HS-5 (cell line): ENCODE measurements at regions not wholly inside any gene's neighbourhood (a gene's known extent, or its start where the extent isn't known, plus 50 kb on each side); places are given as distances from the start of the nearest gene placed in this dataset.
"Not testable (repeated sequence)": the region's sequence is repeated elsewhere in the genome, so short reads cannot be mapped to it uniquely, and the experiment has no call there.

Experiments used
- DNase-seq: peaks from one replicate; pipeline ENCODE4 v3.0.0-alpha.2; 2012; ENCODE audit warnings: low read depth

DNA sequence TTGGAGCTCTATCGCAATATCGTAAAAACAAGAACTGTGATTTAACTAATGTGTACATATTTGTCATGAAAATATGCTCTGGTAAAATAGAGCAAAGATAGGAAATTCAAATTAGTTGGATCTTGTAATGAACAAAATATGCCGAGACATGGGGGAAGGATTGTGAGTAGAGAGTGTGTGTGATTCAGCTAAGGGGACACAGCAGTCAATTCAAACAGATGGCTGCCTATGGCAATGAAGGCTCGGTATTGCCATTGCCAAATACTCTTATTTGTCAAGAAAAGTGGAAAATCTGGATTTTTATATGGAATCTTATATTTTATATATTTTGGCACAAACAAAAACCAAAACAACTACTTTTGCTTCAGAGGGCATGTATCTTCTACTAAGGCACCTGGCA is 227.3 kb upstream of the BCHE start:
- DNase-seq, result no peak

DNA sequence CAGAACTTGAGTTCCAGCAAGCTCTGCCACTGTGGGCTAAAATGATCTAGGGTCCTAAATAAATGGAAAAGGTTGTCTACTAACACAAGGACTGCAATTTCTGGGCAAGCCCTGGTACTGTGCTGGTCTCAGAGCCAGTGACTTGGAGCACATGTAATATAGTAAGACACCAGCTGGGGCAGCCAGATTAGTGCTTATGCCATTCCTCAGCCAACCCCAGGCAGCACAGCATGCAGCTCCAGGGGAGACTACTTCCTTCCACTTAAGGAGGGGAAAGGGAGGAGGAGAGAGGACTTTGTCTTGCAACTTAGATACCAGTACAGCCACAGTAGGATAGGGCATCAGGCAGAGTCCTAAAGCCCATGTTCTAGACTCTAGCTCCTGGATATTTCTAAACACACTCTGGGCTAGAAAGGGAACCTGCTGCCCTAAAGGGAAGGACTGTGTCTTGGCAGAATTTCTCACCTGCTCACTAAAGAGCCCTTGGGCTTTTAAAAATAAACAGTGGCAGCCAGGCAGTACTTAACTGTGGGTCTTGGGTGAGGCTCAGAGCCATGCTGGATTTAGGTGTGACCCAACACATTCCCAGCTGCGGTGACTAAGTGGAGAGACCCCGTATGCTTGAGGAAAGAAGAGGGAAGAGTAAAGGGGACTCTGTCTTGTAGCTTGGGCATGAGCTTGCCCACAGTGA is 223.7 kb upstream of the BCHE start:
- no peak for DNase-seq

DNA sequence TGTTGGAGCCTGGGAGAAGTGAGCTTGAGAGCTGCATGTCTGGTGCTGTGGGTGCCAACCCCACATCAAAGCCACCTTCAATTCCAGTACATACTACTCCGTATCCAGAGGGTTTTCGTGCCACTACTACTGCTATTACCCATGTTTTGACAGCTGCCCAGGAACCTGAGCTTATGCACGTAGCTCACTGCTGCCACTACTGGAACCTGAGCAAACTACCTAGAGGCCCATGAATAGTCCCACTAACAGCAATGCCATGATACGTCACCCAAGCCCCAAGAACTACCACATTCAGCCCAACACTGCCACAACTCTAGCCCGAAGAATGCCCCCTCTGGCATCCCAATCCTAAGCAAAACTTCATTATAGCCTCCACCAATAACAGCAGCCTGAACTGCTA is 215.2 kb upstream of the BCHE start:
- DNase-seq, result no peak

GRCh38 chr3:166029507-166029906 is 192.3 kb upstream of the BCHE start:
- no peak for DNase-seq

- DNase-seq, result peak; percentile 22
Observed at GRCh38 chr3:166013073-166013679, 176.0 kb upstream of the BCHE start.

DNA sequence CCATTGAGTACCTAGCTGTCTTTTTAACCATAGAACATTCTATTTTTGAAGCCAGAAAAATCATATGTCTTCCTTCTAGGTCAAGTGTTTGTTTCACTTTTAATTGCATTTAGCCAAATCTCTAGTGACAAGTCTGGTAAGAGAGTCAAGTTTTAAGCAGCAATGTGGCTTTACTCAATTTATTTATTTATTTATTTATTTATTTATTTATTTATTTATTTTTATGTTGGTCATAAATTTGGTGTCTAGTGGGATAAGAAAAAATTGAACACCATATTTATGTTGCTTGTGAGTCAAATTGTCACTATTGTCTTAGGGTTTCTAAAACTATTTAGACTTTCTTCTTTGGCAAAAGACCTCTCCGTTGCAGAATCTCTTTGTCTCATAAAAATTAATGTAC is 174.5 kb upstream of the BCHE start:
- DNase-seq, result no peak

GRCh38 chr3:166005126-166005525 is 167.9 kb upstream of the BCHE start:
- DNase-seq, result no peak

- no peak for DNase-seq
Observed at GRCh38 chr3:165994293-165994692, 157.1 kb upstream of the BCHE start.

- no peak for DNase-seq
Observed at GRCh38 chr3:165984589-165984988, 147.4 kb upstream of the BCHE start.

GRCh38 chr3:165983284-165983683 is 146.1 kb upstream of the BCHE start:
- peak; percentile 11 for DNase-seq

DNA sequence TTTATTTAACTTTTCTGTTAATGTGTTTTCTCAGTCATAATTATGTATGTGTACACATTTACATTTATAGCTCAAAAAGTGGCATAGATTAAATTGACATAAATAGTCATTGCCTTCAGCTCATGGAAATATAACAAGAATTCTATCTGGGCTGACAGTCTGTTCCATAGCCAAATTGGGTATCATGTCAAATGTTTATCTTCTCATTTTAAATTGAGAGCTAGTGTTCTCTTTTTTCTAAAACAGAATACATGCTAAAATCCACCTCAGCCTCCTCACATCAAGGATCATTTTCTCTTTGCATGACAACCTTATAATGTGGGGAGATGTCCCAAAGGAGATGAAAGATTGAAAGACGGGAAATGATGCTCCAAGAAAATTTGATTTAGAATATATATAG is 144.1 kb upstream of the BCHE start:
- DNase-seq, result no peak

GRCh38 chr3:165960825-165961224 is 123.6 kb upstream of the BCHE start:
- DNase-seq, result not testable (repeated sequence)

DNA sequence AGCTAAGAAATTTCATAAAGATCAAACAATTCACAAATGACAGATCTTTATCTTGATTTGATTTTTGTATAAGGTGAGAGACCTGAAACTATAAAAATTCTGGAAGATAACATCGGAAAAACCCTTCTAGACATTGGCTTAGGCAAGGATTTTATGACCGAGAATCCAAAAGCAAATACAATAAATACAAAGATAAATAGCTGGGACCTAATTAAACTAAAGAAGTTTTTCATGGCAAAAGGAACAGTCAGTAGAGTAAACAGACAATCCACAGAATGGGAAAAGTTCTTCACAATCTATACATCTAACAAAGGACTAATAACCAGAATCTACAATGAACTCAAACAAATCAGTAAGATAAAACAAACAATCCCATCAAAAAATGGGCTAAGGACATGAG is 116.9 kb upstream of the BCHE start:
- DNase-seq, result no peak

DNA sequence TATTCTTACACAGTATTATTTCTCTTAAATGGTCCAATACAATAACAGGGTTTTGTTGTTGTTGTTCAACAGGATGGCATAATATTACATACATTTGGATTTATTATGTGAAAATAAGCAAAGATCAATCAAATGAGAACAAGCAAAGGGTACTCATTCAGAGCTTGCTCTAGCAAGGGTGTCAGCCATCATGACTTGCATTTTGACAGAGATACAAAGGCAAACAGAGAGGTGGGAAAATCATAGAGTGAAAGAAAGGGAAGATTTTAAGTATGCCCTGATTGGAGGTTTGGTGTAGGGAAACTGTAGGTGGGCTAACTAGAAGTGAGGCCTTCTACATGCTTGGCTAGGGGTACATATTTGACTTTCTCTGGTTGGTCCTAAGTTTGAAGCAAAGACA is 109.1 kb upstream of the BCHE start:
- DNase-seq, result no peak

GRCh38 chr3:165938986-165939540 is 101.8 kb upstream of the BCHE start:
- DNase-seq, result no peak

- not testable (repeated sequence) for DNase-seq
Observed at GRCh38 chr3:165936081-165936480, 98.9 kb upstream of the BCHE start.

DNA sequence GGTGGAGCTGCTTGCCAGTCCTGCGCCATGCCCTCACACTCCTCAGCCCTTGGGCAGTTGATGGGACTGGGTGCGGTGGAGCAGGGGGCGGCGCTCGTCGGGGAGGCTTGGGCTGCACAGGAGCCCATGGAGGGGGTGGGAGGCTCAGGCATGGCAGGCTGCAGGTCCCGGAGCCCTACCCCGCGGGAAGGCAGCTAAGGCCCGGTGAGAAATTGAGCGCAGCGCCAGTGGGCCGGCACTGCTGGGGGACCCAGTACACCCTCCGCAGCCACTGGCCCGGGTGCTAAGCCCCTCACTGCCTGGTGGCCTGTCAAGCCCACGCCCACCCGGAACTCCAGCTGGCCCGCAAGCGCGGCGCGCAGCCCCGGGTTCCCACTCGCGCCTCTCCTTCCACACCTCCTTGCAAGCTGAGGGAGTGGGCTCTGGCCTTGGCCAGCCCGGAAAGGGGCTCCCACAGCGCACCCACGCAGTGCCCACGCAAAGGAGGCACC is 87.1 kb upstream of the BCHE start:
- DNase-seq, result not testable (repeated sequence)

DNA sequence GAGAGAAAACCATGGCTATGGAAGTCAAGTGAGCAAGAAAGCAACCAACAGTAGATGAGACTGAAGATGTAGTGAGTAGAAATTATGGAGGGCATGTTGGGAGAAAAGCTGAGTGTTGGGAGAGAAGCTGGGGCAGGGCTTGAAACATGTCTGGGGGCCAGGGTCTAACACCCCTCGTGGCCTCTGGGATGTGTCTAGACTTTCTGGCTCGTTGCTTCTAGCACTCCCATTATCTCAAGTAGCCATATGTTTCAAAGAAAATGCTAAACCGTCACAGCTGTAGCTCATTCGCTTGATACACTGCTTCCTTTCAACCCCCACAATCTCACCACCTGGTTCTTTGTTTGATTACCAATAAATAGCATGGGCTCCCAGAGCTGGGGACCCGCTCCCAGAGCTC is 83.8 kb upstream of the BCHE start:
- no peak for DNase-seq

- no peak for DNase-seq
Observed at GRCh38 chr3:165919284-165919683, 82.1 kb upstream of the BCHE start.

- no peak for DNase-seq
Observed at GRCh38 chr3:165918657-165918979, 81.4 kb upstream of the BCHE start.

- DNase-seq, result not testable (repeated sequence)
Observed at GRCh38 chr3:165917938-165918656, 80.9 kb upstream of the BCHE start.

DNA sequence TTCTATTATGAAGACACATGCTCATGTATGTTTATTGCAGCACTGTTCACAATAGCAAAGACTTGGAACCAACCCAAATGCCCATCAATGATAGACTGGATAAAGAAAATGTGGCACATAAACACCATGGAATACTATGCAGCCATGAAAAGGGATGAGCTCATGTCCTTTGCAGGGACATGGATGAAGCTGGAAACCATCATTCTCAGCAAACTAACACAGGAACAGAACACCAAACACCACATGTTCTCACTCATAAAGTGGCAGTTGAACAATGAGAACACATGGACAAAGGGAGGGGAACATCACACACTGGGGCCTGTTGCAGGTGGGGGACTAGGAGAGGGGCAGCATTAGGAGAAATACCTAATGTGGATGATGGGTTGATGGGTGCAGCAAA is 77.9 kb upstream of the BCHE start:
- DNase-seq, result not testable (repeated sequence)
